Right ventricle myocardium inferior (tissue), 1 donor: ENCODE measurements at regions not wholly inside any gene's neighbourhood (a gene's known extent, or its start where the extent isn't known, plus 50 kb on each side); places are given as distances from the start of the nearest gene placed in this dataset.
"Not testable (repeated sequence)": the region's sequence is repeated elsewhere in the genome, so short reads cannot be mapped to it uniquely, and the experiment has no call there.

Source experiments
- ATAC-seq: fragments of 200-7000 bp; cut with Tn5 transposase; one replicate; pipeline ENCODE4 v1.9.1; 2020; ENCODE audit warnings: mild to moderate bottlenecking, moderate library complexity
- DNase-seq: peaks from one replicate; pipeline ENCODE4 v3.0.0; 2021; ENCODE audit errors: missing footprints
- intact Hi-C: fragments of 100-400 bp; cut with DNase I; formaldehyde crosslinking; loops from one replicate; pipeline ENCODE4 v1.11.0; 2022
- donor health status: DM: no; HTN: yes; CAD: no; lungs with severe emphysema.

GRCh38 chr7:138297526-138297925, 162.5 kb upstream of the TRIM24 start:
- ATAC-seq: no peak
- intact Hi-C loops: no loop called here
- DNase-seq: no peak

- intact Hi-C loops: no loop called here
- DNase-seq (no peak), ATAC-seq (no peak)
These were observed 161.0 kb upstream of the TRIM24 start for GRCh38 chr7:138299066-138299465.

DNA sequence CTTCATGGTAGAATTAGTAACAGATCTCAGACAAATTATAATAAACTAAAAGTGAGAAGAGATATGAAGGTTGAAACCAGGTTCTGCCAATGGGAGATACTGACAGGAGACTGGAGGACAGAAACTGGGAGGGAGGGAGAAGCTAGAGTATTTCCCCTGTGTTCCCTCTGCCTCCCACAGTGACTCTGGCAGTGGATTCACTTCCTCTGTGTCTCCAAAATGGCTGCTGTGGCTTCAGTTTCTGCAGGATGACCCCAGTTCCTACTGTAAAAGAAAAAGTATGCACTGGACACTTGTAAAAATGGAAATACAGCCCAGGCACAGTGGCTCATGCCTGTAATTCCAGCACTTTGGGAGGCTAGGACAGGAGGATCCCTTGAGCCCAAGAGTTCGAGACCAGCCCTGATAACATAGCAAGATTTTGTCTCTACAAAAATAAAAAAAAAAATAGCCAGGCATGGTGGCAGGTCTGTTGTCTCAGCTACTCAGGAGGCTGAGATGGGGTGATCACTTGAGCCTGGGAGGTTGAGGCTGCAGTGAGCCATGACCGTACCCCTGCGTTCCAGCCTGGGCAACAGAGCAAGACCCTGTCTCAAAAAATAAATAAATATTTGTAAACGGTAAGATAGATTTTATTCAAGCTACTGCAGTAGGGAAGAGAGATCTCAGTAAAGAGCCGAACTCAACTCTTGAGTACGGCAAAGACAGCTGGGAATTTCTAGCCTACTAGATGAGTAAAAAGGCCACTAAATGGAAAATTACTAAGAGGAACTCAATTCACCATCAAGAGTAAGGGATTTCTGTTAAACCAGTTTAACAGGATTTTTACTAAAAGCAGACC, 156.6 kb upstream of the TRIM24 start:
- no peak for ATAC-seq
- DNase-seq: no peak
- intact Hi-C loops: no loop called here

DNA sequence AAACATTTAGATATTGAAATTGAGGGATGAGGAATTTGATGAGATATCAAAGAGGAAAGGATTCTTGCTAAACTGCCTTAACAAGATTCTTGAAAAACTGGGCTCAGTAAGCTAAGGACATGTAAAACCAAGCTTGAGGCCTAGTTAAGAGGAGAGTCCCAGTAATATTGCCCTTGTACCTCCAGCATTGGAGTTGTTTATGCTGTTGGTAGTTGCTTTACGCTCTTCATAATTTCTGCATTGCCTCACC, 156.1 kb upstream of the TRIM24 start:
- no peak for DNase-seq
- no peak for ATAC-seq
- intact Hi-C loops: no loop called here

DNA sequence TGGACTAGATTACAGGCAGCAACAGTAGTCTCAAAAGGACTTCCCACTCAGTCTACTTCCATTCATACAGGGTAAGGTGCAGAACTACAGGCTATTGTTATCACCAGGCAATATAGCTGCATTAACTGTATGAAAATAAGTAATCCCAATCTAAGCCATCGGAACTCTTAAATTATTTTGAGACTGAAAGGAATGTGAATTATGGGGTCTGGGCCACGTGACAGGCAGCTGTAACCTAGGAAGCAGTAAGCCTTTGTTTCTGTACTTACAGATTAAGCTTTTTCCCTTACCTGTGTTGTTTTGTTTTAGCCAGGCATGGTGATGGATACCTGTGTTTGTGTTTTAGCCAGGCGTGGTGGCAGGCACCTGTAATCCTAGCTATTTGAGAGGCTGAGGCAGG, 152.4 kb upstream of the TRIM24 start:
- no peak for DNase-seq
- intact Hi-C loops: no loop called here
- ATAC-seq: no peak

DNA sequence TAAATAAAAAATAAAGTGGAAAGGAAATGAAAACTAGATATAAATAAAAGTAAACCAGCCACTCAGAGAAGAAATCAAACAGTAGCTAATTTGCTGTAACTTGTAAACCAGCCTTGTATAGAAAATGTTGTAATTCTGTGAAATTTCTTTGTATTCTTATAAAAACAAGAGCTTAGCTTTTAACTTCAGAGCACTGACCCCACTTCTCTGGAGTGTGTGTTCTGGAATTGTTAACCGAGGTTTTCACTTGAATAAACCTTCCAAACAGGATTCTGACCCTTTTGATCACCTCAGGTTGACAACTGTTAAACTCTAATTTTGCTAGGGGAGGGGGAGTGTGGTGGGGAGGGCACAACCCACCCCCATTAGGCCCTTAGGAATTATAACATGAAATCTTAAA, 151.9 kb upstream of the TRIM24 start:
- DNase-seq (no peak), ATAC-seq (no peak)
- intact Hi-C loops: no loop called here

GRCh38 chr7:138309186-138309585, 150.9 kb upstream of the TRIM24 start:
- ATAC-seq (no peak), DNase-seq (no peak)
- intact Hi-C loops: no loop called here

DNA sequence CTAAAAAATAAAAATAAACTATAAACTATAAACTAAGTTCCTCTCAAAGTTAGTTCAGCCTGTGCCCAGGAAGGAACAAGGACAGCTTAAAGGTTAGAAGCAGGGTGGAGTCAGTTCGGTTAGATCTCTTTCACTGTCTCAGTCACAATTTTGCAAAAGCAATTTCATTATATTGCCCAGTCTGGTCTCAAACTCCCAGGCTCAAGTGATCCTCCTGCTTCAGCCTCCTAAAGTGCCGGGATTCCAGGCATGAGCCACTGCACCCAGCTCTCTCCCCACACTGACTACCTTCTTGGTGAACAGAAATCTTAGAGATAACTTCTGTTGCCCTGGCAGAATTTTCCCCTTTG, 146.3 kb upstream of the TRIM24 start:
- ATAC-seq (no peak), DNase-seq (no peak)
- intact Hi-C loops: no loop called here

GRCh38 chr7:138316421-138317043, 143.5 kb upstream of the TRIM24 start:
- no peak for DNase-seq
- intact Hi-C loops: no loop called here
- ATAC-seq: no peak

DNA sequence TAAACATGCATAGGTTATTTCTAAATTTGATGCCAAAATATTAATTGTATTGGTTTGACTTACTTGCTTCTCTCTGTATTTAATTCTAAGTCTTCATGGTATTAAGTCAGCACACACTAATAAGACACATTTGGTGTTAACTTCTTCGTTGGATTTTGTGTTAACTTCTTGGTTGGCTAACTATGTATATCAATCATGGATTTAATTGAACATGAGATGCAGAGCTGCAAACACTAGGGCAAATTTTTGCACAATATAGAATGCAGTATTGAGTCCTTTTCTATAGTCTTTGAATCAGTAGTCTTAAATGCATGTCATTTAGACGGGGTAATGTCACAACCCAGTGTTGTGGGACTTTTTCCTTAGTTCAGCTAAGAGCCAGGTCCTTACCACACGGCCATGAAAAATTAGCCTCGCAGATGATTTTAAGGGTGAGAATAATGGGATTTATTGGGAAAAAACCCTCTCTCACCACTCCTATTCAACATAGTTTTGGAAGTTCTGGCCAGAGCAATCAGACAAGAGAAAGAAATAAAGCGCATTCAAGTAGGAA, 142.9 kb upstream of the TRIM24 start:
- intact Hi-C loops: no loop called here
- DNase-seq: no peak
- no peak for ATAC-seq

DNA sequence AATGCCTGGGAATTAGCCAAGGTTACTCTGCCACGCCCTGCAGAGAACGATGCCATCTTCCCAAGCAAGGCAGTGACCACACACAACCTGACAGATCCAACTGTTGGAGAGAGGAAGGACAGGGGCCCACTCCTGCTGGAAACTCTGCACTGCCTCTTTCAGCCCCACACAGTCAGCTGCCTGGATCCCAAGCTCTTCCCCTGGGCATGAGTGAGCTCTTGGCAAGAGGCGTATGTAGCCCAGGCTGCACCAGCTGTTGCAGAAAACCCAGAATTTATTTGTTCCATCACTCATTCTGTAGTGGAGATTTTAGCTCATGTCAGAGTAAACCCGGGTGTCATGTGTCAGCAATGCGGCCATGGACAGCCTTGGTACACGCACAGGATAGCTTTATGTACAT, 135.1 kb upstream of the TRIM24 start:
- no peak for DNase-seq
- ATAC-seq: no peak
- intact Hi-C loops: no loop called here

- intact Hi-C loops: no loop called here
- no peak for ATAC-seq
These were observed 134.6 kb upstream of the TRIM24 start for GRCh38 chr7:138325434-138325833.

GRCh38 chr7:138328215-138328614, 131.8 kb upstream of the TRIM24 start:
- DNase-seq (no peak), ATAC-seq (no peak)
- intact Hi-C loops: no loop called here

More at GRCh38 chr7:138325434-138325833, 134.6 kb upstream of the TRIM24 start:
- no peak for DNase-seq

DNA sequence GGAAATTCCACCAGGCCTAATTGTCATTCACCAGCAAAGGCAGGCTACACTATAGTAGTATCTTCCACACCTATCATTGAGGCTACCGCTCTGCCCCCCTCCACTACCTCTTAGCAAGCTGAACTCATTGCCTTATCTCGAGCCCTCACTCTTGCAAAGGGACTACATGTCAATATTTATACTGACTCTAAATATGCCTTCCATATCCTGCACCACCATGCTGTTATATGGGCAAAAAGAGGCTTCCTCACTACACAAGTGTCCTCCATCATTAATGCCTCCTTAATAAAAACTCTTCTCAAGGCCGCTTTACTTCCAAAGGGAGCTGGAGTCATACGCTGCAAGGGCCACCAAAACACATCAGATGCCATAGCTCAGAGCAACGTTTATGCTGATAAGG, 127.2 kb upstream of the TRIM24 start:
- DNase-seq, intact Hi-C loops, ATAC-seq: not testable (repeated sequence)

DNA sequence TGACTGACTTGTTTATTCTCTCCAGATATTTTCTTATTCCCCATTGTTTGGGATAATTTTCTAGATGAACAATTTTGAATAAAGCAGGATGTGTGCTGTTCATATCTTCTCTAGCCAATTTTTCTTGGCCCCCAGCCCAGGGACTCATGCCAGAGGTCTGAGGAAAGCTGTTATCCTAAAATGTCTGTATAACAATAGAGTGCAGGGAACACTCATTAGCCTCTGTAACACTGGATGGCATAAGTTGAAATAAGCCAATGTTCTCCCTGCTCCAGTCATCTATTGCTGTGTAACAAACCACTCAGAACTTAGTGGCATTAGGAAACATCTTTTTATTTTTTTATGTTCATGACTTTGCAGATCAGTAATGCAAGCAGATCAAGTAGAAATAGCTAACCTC, 121.7 kb upstream of the TRIM24 start:
- no peak for DNase-seq

DNA sequence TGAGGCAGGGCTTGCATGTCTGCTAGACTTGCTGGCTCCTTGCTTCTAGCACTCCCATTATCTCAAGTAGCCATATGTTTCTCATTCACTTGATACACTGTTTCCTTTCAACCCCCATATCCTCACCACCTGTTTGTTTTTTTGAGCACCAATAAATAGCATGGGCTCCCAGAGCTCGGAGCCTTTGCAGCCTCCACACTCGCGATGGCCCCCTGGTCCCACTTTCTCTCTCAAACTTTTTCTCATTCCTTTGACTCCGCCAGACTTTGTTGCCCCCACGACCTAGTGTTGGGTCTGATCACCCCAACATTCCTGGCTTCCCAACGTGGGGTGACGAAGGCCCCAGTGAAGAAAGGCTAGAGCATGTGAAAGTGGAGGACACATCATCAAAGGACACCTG, 120.8 kb upstream of the TRIM24 start:
- ATAC-seq, DNase-seq: not testable (repeated sequence)
- intact Hi-C loops: loop anchor here (5.0 kb wide), 1 partner anchor 123 kb away; the partner anchor contains the start of gene TRIM24

More for the DNA sequence above, 121.7 kb upstream of the TRIM24 start:
- ATAC-seq: no peak
- intact Hi-C loops: loop anchor here (5.0 kb wide), 1 partner anchor 124 kb away; the partner anchor contains the start of gene TRIM24

- no peak for DNase-seq
- intact Hi-C loops: no loop called here
- ATAC-seq: no peak
These were observed 117.1 kb upstream of the TRIM24 start for GRCh38 chr7:138342990-138343389.

GRCh38 chr7:138345567-138345966, 114.5 kb upstream of the TRIM24 start:
- DNase-seq: no peak
- intact Hi-C loops: no loop called here
- no peak for ATAC-seq

DNA sequence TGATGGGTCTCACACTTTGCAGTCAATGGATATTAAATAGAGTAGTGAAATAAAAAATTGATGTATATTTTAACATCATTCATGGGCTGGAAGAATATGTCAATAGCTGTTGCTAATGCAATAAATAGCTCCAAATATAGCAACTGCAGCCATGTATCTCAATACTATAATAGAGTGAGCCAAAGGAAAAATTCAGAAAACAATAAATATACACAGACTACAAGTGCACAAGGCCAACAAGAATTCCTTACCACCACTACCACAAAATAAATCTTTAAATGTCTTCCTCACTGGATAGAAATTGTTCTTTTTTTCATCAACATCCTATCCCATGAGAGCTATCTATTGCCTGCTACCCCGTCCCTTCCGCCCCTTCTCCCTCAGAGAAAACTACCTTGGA, 113.1 kb upstream of the TRIM24 start:
- ATAC-seq: no peak
- intact Hi-C loops: no loop called here
- DNase-seq: no peak
